AG04450 (cell line): ENCODE measurements at regions not wholly inside any gene's neighbourhood (a gene's known extent, or its start where the extent isn't known, plus 50 kb on each side); places are given as distances from the start of the nearest gene placed in this dataset. TPM values are rescaled to one million over a fixed set of nuclear protein-coding genes. Genes with fewer than 3 reads are reported as not detected.

Experiments used
- CTCF ChIA-PET: fragments of 300-600, 350-600 bp; formaldehyde crosslinking; extraction: SDS; loops from one replicate; lab custom pipeline; 2022; ENCODE audit warnings: antibody characterized with exemption, inconsistent platforms; lab: Charles Lee
- POLR2A ChIA-PET: fragments of 350-600 bp; formaldehyde crosslinking; extraction: SDS; loops from one replicate; lab custom pipeline; 2021; ENCODE audit warnings: antibody characterized with exemption, inconsistent platforms; lab: Yijun Ruan, JAX
- DNase-seq: peaks from one replicate; pipeline ENCODE4 v3.0.0-alpha.2; 2011; ENCODE audit warnings: low read depth, low spot score
- H3K27ac ChIP-seq: one replicate; pipeline ENCODE4 v1.5.1; 2012; ENCODE audit warnings: low read depth, low read length, control low read depth
- H3K27me3 ChIP-seq: one replicate; pipeline ENCODE4 v1.6.0; 2012; ENCODE audit warnings: low read length; ENCODE audit not compliant: control insufficient read depth, insufficient read depth
- H3K4me3 ChIP-seq: 2 replicates; pipeline ENCODE4 v1.5.1; 2011; ENCODE audit warnings: mild to moderate bottlenecking, low read depth, low read length, control low read depth
- H3K9me3 ChIP-seq: 2 replicates; pipeline ENCODE4 v1.5.1; 2012; ENCODE audit warnings: low read length; ENCODE audit not compliant: control insufficient read depth, insufficient read depth
- CTCF ChIP-seq: IDR thresholded peaks from 2 replicates; pipeline ENCODE4 v1.5.1; 2011; ENCODE audit warnings: low read depth, low read length, control low read depth, inconsistent platforms
- small RNA-seq: library from RNA; depleted of rRNA; stranded (forward); fragments of <200 nt; gene quantifications from one replicate; pipeline ENCODE3, GENCODE V24; 2012; ENCODE audit warnings: low read depth; ENCODE audit not compliant: insufficient read length

- no peak for TF ChIP-seq CTCF
- ChIA-PET CTCF (interaction anchor here (1.2 kb wide), 1 partner anchor 164 kb away, joined by 3 read pairs; no protein-coding TSS in a partner anchor), POLR2A (no interaction called here)
- H3K27me3 ChIP-seq, result no peaks in the 10 kb centered on the region
- no peak for DNase-seq
- no peak overlapping the region for H3K4me3 ChIP-seq
- no peaks in the 10 kb centered on the region for H3K9me3 ChIP-seq
- no peak overlapping the region for H3K27ac ChIP-seq
Observed at GRCh38 chr13:59607172-59607571, 556.6 kb downstream of the DIAPH3 start.

- H3K4me3 ChIP-seq, result no peak overlapping the region
- DNase-seq, result no peak
- no peak for TF ChIP-seq CTCF
- no peaks in the 10 kb centered on the region for H3K27me3 ChIP-seq
- ChIA-PET POLR2A (no interaction called here), CTCF (interaction anchor here (1.2 kb wide), 1 partner anchor 163 kb away, joined by 3 read pairs; no protein-coding TSS in a partner anchor)
- no peak overlapping the region for H3K27ac ChIP-seq
- H3K9me3 ChIP-seq, result no peaks in the 10 kb centered on the region
Observed at GRCh38 chr13:59607780-59608233, 555.9 kb downstream of the DIAPH3 start.

- Histone ChIP-seq H3K4me3 (no peak overlapping the region), H3K9me3 (no peaks in the 10 kb centered on the region), H3K27ac (no peak overlapping the region), H3K27me3 (no peaks in the 10 kb centered on the region)
- DNase-seq, result no peak
- CTCF ChIA-PET, result no interaction called here
- POLR2A ChIA-PET, result no interaction called here
- TF ChIP-seq CTCF, result no peak
Observed at GRCh38 chr13:59609421-59609820, 554.3 kb downstream of the DIAPH3 start.

Small RNA genes lying in the stretch of these regions (small RNA-seq; reads per million reads assigned to genes)
- gene AL161423.1 (not detected), gene HMGN2P39 (not detected), gene RNA5SP30 (not detected), gene RNU7-88P (not detected), gene RNY4P29 (not detected)
